GM19328 (cell line): ENCODE measurements at regions not wholly inside any gene's neighbourhood (a gene's known extent, or its start where the extent isn't known, plus 50 kb on each side); places are given as distances from the start of the nearest gene placed in this dataset.

Source experiments
- ATAC-seq: cut with Tn5 transposase; IDR thresholded peaks from one replicate; pipeline ENCODE4 v1.9.1; 2021; ENCODE audit warnings: mild to moderate bottlenecking, moderate library complexity; ENCODE audit not compliant: unreplicated experiment

DNA sequence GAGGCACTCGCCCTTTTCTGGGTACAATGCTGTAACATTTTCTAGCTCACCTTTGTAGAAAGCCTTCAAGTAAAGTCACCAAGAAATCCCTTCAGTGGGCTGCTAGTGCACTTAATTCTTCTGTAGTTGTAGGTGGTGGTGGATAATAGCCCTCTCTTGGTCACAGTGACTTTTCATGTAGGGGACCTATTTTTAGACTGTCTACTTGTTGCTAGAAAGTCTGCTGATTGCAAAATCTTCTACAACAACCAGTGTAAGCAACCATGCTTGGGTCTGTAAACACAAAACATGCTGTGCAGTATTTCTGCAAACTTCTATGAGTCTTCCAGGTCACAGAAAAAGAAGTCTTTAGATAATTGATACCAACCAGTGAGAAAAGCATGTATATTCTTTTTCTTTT, 55.6 kb downstream of the PBDC1 start:
- no peak for ATAC-seq

DNA sequence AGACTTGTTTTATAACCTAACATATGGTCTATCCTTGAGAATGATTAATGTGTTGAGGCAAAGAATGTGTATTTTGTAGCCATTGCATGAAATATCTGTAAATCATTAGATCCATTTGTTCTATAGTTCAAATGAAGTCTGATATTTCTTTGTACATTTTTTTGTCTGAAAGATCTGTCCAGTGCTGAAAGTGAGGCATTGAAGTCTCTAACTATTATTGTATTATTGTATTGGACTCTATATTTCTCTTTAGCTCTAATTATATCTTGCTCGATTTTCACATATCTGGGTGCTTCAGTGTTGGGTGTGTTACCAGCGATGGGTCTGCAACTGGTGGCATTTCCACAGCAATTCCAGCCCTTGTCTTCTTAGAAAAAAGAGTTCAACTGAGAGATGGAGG, 76.0 kb downstream of the PBDC1 start:
- ATAC-seq = no peak

DNA sequence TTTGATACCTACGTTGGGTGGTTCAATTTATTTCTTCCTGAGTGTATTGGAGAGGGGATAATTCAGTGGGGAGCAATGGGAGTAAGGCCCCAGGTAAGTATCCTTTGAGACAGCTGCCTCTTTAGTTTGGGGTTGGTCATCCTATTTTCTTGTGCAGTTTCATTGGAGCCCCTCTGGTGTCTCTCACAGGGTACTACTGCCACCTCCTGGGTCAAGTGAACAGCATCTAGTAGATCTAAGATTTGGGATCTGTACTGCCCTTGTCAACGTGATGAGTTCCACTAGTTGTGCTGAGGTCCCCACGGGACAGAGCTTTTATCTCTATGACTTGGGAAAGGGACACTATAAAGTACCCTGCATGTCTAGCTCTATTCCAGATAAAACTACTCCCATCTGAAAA, 80.6 kb downstream of the PBDC1 start:
- peak; percentile 82 for ATAC-seq

DNA sequence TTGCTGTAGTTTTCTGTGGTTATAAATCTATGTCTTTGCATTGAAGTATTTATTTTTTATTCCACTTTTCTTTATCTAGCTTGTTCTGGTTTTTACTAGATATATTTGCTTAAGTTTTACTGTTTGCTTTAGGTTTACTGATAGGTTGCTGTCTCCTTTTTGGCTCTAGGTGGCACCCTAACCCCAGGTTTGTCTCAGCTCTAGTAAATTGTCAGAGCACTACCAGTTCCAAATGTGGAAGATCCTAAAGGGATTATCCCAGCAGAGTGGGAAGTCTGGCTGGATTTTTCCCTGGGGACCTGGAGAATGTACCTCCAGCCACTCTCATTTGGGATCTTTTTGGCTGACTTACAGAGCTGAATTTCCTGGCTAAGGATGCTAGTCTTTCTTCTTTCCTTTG, 106.1 kb downstream of the PBDC1 start:
- no peak for ATAC-seq
